HL-60 (cell line): ENCODE measurements at regions not wholly inside any gene's neighbourhood (a gene's known extent, or its start where the extent isn't known, plus 50 kb on each side); places are given as distances from the start of the nearest gene placed in this dataset.

Experiments
- DNase-seq, 2 experiments: peaks; one replicate each; pipeline ENCODE4 v3.0.0-alpha.2; 2010 to 2020; ENCODE audit warnings: low read depth in 1 of 2, low spot score in 1 of 2
- H3K27ac ChIP-seq: fragments of 250-450 bp; sonication (Bioruptor Pico); replicated peaks from 2 replicates; pipeline ENCODE4 v1.5.1; 2020; ENCODE audit warnings: mild to moderate bottlenecking, moderate library complexity
- H3K27me3 ChIP-seq: fragments of 250-450 bp; sonication (Bioruptor Pico); 2 replicates; pipeline ENCODE4 v1.5.1; 2021; ENCODE audit warnings: mild to moderate bottlenecking, moderate library complexity; ENCODE audit not compliant: insufficient read depth, poor library complexity, severe bottlenecking
- H3K4me3 ChIP-seq: replicated peaks from 2 replicates; pipeline ENCODE4 v1.5.1; 2011; ENCODE audit warnings: mild to moderate bottlenecking, control low read depth, low read length; ENCODE audit not compliant: insufficient read depth
- CTCF ChIP-seq: IDR thresholded peaks from one replicate; pipeline ENCODE4 v1.5.1; 2011; ENCODE audit warnings: low read length, control low read depth, inconsistent platforms; ENCODE audit not compliant: insufficient read depth
- GABPA ChIP-seq: IDR thresholded peaks from 2 replicates; pipeline ENCODE4 v1.6.1; 2012; ENCODE audit warnings: low read depth
- POLR2AphosphoS5 ChIP-seq: IDR thresholded peaks from 2 replicates; pipeline ENCODE4 v1.6.1; 2012; ENCODE audit warnings: low read depth
- SPI1 ChIP-seq: IDR thresholded peaks from 2 replicates; pipeline ENCODE4 v1.6.1; 2012; ENCODE audit warnings: low read depth, mild to moderate bottlenecking, borderline replicate concordance
- TF ChIP-seq, protein P1 (sequence below): IDR thresholded peaks from 2 replicates; pipeline ENCODE4 v1.6.1; 2012; ENCODE audit warnings: low read depth; ENCODE audit not compliant: insufficient replicate concordance

- TF ChIP-seq POLR2AphosphoS5 (no peak), GABPA (no peak), SPI1 (no peak), CTCF (no peak)
- TF ChIP-seq, protein P1, sequence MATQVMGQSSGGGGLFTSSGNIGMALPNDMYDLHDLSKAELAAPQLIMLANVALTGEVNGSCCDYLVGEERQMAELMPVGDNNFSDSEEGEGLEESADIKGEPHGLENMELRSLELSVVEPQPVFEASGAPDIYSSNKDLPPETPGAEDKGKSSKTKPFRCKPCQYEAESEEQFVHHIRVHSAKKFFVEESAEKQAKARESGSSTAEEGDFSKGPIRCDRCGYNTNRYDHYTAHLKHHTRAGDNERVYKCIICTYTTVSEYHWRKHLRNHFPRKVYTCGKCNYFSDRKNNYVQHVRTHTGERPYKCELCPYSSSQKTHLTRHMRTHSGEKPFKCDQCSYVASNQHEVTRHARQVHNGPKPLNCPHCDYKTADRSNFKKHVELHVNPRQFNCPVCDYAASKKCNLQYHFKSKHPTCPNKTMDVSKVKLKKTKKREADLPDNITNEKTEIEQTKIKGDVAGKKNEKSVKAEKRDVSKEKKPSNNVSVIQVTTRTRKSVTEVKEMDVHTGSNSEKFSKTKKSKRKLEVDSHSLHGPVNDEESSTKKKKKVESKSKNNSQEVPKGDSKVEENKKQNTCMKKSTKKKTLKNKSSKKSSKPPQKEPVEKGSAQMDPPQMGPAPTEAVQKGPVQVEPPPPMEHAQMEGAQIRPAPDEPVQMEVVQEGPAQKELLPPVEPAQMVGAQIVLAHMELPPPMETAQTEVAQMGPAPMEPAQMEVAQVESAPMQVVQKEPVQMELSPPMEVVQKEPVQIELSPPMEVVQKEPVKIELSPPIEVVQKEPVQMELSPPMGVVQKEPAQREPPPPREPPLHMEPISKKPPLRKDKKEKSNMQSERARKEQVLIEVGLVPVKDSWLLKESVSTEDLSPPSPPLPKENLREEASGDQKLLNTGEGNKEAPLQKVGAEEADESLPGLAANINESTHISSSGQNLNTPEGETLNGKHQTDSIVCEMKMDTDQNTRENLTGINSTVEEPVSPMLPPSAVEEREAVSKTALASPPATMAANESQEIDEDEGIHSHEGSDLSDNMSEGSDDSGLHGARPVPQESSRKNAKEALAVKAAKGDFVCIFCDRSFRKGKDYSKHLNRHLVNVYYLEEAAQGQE: no peak
- Histone ChIP-seq H3K4me3 (no peak overlapping the region), H3K27me3 (no peaks in the 10 kb centered on the region), H3K27ac (no peak overlapping the region)
- no peak for DNase-seq
Observed at GRCh38 chr4:101475246-101475645, 127.9 kb upstream of the PPP3CA start.

DNA sequence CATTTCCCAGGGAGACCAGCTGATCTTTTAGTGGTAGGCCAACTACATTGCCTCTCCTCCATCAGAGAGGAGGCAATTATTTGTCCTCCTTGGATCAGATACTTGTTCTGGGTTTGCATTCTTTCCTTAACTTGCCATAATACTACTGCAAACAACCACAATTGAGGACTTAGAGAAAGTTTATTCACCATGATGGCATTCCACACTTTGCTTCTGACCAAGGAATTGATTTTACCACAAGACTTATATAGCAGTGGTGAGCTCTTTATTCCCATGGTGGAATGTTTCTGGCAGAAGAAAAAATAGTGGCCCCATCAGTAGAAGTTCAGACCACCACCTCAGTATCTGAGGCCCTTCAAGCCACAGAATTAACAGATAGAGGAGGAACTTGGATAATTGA, 123.9 kb upstream of the PPP3CA start:
- no peak overlapping the region for H3K27ac ChIP-seq
- no peaks in the 10 kb centered on the region for H3K27me3 ChIP-seq
- H3K4me3 ChIP-seq: no peak overlapping the region
- TF ChIP-seq CTCF (no peak), SPI1 (no peak), POLR2AphosphoS5 (no peak), GABPA (no peak)
- TF ChIP-seq, protein P1: no peak
- no peak for DNase-seq

GRCh38 chr4:101464596-101464995, 117.3 kb upstream of the PPP3CA start:
- no peak overlapping the region for H3K27ac ChIP-seq
- no peak overlapping the region for H3K4me3 ChIP-seq
- no peaks in the 10 kb centered on the region for H3K27me3 ChIP-seq
- TF ChIP-seq SPI1: no peak
- no peak for TF ChIP-seq POLR2AphosphoS5
- DNase-seq: no peak

GRCh38 chr4:101458914-101459313, 111.6 kb upstream of the PPP3CA start:
- no peaks in the 10 kb centered on the region for H3K27me3 ChIP-seq
- TF ChIP-seq CTCF (no peak), GABPA (no peak), SPI1 (peak; percentile 84), POLR2AphosphoS5 (no peak)
- no peak overlapping the region for H3K4me3 ChIP-seq
- H3K27ac ChIP-seq: no peak overlapping the region
- DNase-seq: peak in 1 of 2 experiments; percentile 67
